Cardiac muscle cell (in vitro differentiated cells and primary cell): ENCODE measurements at regions not wholly inside any gene's neighbourhood (a gene's known extent, or its start where the extent isn't known, plus 50 kb on each side); places are given as distances from the start of the nearest gene placed in this dataset.

ENCODE experiments used
- DNase-seq, 2 donors: peaks; one replicate each; pipeline versions ENCODE4 v3.0.0 to v3.0.0-alpha.2; 2010 to 2017; ENCODE audit warnings: low read depth in 1 of 2, low spot score in 1 of 2
- H3K27ac ChIP-seq: fragments of 200-600 bp; sonication (generic); 2 replicates; pipeline ENCODE4 v1.5.1; 2016
- H3K27me3 ChIP-seq: fragments of 200-600 bp; sonication (generic); 2 replicates; pipeline ENCODE4 v1.6.0; 2016; ENCODE audit warnings: control low read depth
- H3K36me3 ChIP-seq: fragments of 200-600 bp; sonication (generic); 2 replicates; pipeline ENCODE4 v1.5.1; 2016; ENCODE audit warnings: control low read depth
- H3K4me1 ChIP-seq: fragments of 200-600 bp; sonication (generic); 2 replicates; pipeline ENCODE4 v1.8.1; 2017; ENCODE audit warnings: low read depth, mild to moderate bottlenecking, mixed run types
- H3K4me3 ChIP-seq: fragments of 200-600 bp; sonication (generic); 2 replicates; pipeline ENCODE4 v1.5.1; 2016; ENCODE audit warnings: mild to moderate bottlenecking
- H3K9me3 ChIP-seq: fragments of 200-600 bp; sonication (generic); 2 replicates; pipeline ENCODE4 v1.5.1; 2017; ENCODE audit warnings: low read depth, mild to moderate bottlenecking, control low read depth
- CTCF ChIP-seq: IDR thresholded peaks from 2 replicates; pipeline ENCODE4 v1.5.1; 2012; ENCODE audit warnings: low read depth, mild to moderate bottlenecking, low read length

DNA sequence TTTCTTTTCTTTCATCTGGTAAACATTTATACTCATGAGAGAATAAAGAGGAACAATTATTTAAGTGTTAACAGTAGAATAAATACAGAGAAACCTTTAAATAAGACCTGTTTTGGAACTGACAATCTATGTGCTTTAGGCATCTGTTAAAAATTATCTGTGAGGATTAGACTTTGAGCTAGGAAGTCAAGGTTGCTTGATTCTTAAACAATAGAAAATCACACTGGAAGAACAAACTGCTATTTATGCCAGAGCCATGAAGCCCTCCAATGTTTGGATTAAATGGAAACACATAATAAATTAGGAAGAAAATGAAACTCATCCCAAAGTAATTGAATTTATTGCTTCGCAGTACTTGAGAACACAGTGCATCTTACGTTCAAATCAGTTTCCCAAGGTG lies 207.2 kb upstream of the NPY2R start:
- no peaks in the 10 kb centered on the region for H3K9me3 ChIP-seq
- no peak overlapping the region for H3K27ac ChIP-seq
- no peaks in the 10 kb centered on the region for H3K36me3 ChIP-seq
- H3K4me3 ChIP-seq = no peak overlapping the region
- no peaks in the 10 kb centered on the region for H3K4me1 ChIP-seq
- no peak for DNase-seq
- H3K27me3 ChIP-seq = no peaks in the 10 kb centered on the region
- TF ChIP-seq CTCF = no peak

DNA sequence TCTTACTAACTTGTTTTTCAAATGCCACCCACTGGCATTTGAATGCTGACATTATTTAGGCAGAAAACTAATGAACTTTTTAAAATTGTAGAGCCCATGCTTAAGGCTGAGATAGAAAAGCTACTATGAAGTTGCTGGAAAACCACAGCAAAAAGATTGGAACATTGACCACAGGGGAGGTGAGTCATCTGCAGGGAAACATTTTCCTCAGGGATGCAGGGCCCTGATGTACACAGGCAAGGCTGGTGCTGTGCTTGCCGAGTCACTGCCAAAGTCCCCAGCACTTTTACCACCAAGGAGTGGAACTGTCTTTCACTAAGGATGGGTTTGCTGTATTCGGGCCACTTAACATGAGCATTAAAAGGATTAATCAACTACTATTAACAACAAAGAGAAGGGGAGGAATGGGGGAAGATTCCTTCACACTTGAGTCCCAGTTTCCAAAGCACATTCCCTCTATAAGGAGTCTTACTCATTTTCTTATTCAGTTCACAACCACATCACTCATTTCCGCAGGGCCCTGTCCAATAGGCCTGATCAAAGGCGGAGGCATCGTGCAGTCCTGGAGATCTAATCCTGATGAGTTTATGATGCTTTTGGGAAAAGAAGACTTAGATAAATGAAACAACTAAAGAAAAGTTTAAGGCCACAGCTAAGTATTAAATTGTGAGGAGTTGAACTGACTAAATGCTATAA lies 202.9 kb upstream of the NPY2R start:
- no peak for TF ChIP-seq CTCF
- Histone ChIP-seq H3K27ac (no peak overlapping the region), H3K27me3 (no peaks in the 10 kb centered on the region), H3K4me1 (no peaks in the 10 kb centered on the region), H3K36me3 (no peaks in the 10 kb centered on the region), H3K4me3 (no peak overlapping the region), H3K9me3 (no peaks in the 10 kb centered on the region)
- peak in 1 of 2 donors; percentile 82 for DNase-seq

- no peaks in the 10 kb centered on the region for H3K36me3 ChIP-seq
- peak in 1 of 2 donors; percentile 44 for DNase-seq
- H3K4me1 ChIP-seq = no peaks in the 10 kb centered on the region
- TF ChIP-seq CTCF = no peak
- H3K27ac ChIP-seq = no peak overlapping the region
- no peaks in the 10 kb centered on the region for H3K27me3 ChIP-seq
- no peak overlapping the region for H3K4me3 ChIP-seq
- no peaks in the 10 kb centered on the region for H3K9me3 ChIP-seq
These were observed 200.7 kb upstream of the NPY2R start for GRCh38 chr4:155007660-155008176.

DNA sequence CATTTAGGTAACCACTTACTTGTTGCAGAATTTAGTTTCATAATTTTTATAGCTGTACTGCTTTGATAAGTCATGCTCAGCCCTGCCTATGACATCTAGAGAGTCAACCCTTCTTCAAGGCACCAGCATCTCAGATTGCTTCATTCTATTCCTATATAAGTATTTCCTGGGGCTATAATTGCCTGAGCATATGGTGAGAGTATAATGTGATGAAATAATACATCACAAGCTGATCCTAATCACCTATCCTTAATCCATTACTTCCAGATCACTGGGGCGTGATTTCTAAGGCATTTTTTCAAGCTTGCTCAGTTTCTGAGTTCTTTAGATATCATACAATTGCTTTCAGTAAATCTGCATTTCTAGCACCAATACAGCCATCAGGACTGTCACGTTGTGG lies 200.0 kb upstream of the NPY2R start:
- no peak for DNase-seq
- Histone ChIP-seq H3K9me3 (no peaks in the 10 kb centered on the region), H3K27me3 (no peaks in the 10 kb centered on the region), H3K4me1 (no peaks in the 10 kb centered on the region), H3K36me3 (no peaks in the 10 kb centered on the region), H3K4me3 (no peak overlapping the region), H3K27ac (no peak overlapping the region)
- no peak for TF ChIP-seq CTCF

GRCh38 chr4:155009288-155009687 lies 199.1 kb upstream of the NPY2R start:
- Histone ChIP-seq H3K27me3 (no peaks in the 10 kb centered on the region), H3K9me3 (no peaks in the 10 kb centered on the region), H3K4me1 (no peaks in the 10 kb centered on the region), H3K36me3 (no peaks in the 10 kb centered on the region), H3K4me3 (no peak overlapping the region), H3K27ac (no peak overlapping the region)
- no peak for DNase-seq
- TF ChIP-seq CTCF = no peak
